GM21717 (cell line): ENCODE measurements at regions not wholly inside any gene's neighbourhood (a gene's known extent, or its start where the extent isn't known, plus 50 kb on each side); places are given as distances from the start of the nearest gene placed in this dataset.
"Not testable (repeated sequence)": the region's sequence is repeated elsewhere in the genome, so short reads cannot be mapped to it uniquely, and the experiment has no call there.

Experiments used
- ATAC-seq: cut with Tn5 transposase; IDR thresholded peaks from one replicate; pipeline ENCODE4 v1.9.1; 2021; ENCODE audit warnings: mild to moderate bottlenecking, moderate library complexity; ENCODE audit not compliant: unreplicated experiment

DNA sequence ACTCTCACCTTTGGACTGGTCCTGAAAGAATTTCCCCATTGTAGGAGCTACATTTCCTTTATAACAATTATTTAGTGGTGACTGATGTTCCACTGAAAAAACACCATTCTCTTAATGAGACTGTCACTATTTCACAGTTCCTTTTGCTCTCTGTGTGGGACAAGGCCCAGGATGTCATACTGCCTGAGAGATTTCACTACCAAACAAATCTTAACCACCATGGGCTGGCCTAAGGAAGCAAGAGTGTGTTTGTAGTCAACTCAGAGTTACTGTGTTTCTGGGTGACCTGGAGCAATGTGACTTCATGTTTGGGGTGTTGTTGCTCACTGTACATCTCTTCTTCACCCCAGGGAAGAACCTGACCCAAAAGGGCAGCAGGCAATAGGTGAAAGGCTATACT lies 50.1 kb upstream of the ZNF608 start:
- peak; percentile 64 for ATAC-seq

DNA sequence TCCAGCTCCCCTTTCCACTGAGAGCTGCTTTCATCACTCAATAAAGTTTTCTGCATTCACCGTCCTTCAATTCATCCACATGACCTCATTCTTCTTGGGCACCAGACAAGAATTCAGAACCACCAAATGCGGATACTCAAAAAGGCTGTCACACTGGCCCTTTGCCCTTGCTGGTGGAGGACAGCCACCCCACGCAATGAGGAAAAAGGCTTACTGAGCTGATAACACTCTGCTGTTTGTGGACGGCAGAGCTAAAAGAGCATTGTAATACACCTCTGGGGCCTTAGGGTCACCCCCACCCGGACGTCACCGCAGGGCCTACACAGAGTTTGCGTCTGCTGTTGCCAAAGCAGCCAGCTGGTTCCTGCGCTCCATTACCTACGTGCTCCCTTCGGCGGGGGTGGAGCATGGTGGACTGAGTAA lies 51.2 kb upstream of the ZNF608 start:
- no peak for ATAC-seq

DNA sequence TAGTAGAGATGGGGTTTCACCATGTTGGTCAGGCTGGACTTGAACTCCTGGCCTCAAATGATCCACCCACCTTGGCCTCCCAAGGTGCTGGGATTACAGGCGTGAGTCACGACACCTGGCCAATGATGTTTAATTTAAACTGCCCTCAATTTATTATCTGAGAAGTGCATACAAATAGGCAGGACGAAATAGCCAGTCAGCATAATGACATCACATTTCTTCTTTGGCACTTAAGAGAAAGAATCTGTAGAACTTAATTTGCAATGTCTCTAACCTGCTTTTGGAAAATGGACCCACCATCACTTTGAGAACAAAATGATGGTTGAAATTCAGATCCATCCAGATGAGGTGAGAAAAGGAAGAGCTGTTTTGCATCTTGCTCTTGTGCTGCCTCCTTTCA lies 52.5 kb upstream of the ZNF608 start:
- ATAC-seq, result no peak

DNA sequence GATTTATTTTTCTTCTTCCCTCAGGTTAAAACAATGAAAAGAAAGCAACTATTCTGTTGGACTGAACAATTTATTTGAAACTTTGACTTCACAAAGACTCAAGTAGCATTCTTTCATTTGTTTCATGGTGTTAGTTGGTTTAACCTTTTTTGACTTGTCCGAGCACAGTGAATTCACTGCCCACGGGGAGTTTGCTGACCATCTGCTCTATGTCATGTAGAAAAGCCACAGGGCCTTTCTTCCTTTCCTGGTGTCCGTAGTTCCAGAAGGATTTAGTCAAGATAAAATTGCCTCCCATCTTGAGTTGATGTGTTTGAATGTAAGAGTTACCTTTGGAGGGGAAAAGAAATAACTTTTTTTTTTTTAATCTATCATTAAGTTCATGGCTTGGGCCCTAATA lies 55.1 kb upstream of the ZNF608 start:
- ATAC-seq, result no peak

DNA sequence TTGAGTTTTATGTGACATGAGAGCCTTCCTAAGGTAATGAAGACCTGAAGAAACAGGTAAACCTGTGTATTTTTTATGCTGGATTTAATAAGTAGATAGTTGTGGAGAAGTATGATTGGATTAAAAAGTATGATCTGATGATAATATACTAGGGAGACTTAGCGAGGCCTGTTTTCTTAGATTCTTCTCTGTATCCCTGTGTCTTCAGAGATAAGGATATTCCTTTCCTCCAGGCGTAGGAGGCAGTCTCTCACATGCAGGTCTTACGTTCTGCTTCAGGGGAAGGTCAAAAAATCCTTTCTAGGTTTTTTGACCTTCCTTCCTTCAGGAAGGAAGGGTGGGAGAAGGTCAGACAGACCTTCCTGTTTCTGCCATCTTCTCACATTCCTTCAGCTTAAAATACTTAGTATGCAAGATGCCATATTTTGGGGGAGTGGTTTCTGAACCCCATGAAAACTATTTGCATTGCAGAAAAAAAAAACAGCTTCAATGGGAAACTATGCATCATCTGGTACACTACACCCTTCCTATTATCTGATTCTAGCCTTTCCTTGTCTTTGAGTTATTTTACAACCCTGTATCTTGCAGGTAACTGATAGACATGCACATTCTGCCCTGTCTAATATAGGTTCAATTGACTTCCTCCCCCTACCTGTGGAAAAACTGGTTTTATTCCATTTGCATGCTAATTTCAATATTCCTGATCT lies 57.3 kb upstream of the ZNF608 start:
- no peak for ATAC-seq

DNA sequence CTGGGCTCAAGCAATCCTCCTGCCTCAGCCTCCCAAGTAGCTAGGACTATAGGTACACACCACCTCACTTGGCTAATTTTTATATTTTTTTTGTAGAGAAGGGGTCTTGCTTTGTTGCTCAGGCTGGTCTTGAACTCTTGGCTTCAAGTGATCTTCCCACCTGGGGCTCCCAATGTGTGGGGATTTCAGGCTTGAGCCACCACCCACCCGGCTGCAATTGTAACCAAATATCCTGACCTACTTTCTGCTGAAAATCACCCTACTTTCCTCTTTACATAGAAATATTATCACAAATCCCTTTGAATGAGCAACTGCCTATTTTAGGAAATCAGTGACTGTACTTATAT lies 59.6 kb upstream of the ZNF608 start:
- no peak for ATAC-seq

- no peak for ATAC-seq
These were observed 60.1 kb upstream of the ZNF608 start for GRCh38 chr5:124806373-124807077.

- no peak for ATAC-seq
These were observed 62.4 kb upstream of the ZNF608 start for GRCh38 chr5:124808842-124809268.

- no peak for ATAC-seq
These were observed 64.1 kb upstream of the ZNF608 start for GRCh38 chr5:124810396-124811006.

DNA sequence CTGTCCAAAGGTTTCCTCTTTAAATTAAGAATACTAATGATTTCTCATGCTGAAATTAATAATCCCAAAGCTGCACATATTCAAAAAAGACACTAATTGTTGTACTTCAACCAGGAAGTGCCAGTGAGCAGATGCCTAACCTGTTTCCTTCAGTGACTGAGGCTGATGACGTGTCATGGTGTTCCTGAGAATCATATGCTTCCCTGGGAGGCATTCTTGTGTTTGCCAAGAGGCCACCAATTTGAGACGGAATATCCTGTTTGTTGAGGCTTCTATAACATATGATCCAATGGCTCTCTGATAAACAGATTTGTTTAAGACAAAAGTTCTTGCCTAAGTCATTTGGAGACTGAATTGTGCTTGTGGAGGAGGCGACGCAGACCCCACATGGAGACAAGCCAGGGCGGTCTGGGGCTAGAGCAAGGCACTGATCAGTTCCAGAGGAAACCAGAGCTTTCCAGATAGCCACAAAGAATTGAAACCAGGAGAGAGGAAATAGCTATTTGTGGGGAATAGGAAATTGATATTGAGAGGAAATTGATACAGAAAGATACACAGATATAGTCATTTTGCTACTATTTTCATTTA lies 66.4 kb upstream of the ZNF608 start:
- ATAC-seq, result no peak

DNA sequence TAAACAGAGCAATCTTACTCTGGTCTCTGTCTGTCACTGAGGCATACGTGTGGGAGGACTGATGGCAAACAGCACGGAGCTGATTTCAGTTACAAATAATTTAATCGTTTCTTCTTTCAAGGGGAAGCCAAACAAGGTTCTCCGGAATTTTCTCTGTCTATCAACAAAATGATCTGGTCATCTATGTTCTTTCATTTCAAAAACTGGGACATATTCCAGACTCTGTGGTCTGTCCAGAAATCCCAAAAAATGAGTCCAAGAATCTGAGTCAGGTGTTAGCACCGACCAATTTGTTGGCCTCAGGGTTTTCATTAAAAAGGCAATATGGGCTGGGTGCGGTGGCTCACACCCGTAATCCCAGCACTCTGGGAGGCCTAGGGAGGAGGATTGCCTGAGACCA lies 69.9 kb upstream of the ZNF608 start:
- ATAC-seq, result no peak

- ATAC-seq, result no peak
These were observed 72.8 kb upstream of the ZNF608 start for GRCh38 chr5:124819201-124819600.

GRCh38 chr5:124822647-124823046 lies 76.2 kb upstream of the ZNF608 start:
- ATAC-seq, result no peak

- ATAC-seq, result no peak
These were observed 76.9 kb upstream of the ZNF608 start for GRCh38 chr5:124823380-124823779.

- no peak for ATAC-seq
These were observed 78.3 kb upstream of the ZNF608 start for GRCh38 chr5:124824637-124825158.

DNA sequence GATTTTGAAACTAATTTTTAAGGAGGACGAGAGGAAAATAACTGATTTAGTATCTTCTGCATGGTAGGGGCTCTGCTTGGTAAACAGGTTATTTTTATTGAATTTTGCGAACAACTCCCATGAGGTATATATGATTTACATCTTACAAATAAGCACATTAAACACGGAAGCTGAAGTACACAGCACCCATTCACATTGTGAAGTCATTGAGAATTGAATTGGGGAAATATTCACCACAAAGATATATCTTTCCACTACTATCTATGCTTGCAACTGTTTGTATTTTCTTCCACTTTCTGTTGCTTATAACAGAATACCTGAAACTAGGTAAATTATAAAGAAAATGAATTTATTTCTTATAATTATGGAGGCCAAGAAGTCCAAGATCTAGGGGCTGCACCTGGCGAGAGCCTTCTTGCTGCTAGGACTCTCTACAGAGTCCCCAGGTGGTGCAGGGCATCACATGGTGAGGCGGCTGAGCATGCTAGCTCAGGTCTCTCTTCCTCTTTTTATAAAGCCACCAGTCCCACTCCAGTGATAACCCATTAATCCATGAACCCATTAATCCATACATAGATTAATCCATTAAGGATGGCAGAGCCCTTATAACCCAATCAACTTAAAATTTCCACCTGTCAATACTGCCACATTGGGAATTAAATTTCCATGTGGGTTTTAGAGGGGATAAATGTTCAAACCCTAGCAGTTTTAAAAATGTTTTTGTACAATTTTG lies 79.0 kb upstream of the ZNF608 start:
- ATAC-seq, result peak; percentile 93

- no peak for ATAC-seq
These were observed 79.5 kb upstream of the ZNF608 start for GRCh38 chr5:124825983-124826337.

DNA sequence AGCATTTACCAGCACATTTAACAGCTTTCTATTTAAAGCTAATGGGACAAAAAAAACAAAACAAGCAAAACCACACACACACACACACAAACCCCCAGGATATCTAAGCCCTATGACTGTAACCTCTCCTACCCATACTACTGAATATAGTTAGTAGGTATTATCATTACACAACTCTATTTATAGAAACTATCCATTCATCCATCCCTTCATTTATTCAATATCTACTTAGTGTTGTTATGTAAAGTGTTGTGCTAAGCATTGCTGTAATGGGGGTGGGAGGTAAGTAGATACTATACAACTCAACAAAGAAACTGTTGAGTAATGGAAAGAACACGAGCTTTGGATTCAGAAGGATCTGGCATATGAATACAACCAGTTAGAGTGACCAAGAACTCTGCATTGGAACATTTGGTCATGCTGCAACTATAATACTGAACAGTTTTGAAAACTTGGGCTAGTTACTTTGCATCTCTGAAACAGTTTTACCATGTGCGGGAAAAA lies 82.3 kb upstream of the ZNF608 start:
- no peak for ATAC-seq

GRCh38 chr5:124831687-124832240 lies 85.3 kb upstream of the ZNF608 start:
- no peak for ATAC-seq

- ATAC-seq, result no peak
These were observed 86.1 kb upstream of the ZNF608 start for GRCh38 chr5:124832510-124832909.

- not testable (repeated sequence) for ATAC-seq
These were observed 89.9 kb upstream of the ZNF608 start for GRCh38 chr5:124836314-124836713.
